ENCODE measurements at regions not wholly inside any gene's neighbourhood (a gene's known extent, or its start where the extent isn't known, plus 50 kb on each side); places are given as distances from the start of the nearest gene placed in this dataset.

- intact Hi-C loops (cut with DNase I) = no loop called here
These were observed 195.2 kb downstream of the FBXO15 start for GRCh38 chr18:73952296-73952946.

GRCh38 chr18:73950116-73950700 lies 197.4 kb downstream of the FBXO15 start:
- Histone ChIP-seq H3K9me3 (ENCODE audit: control insufficient read depth, low read length) (no peaks in the 10 kb centered on the region), H3K4me3 (ENCODE audit: low read length in 2 of 2) (no peak overlapping the region), H3K27ac (ENCODE audit: low read depth in 1 of 2, low read length in 2 of 2) (no peak overlapping the region), H3K4me1 (ENCODE audit: control insufficient read depth in 1 of 2, insufficient read depth in 2 of 2, low read length in 2 of 2) (no peaks in the 10 kb centered on the region), H3K36me3 (ENCODE audit: control insufficient read depth in 1 of 2, insufficient read depth in 2 of 2, low read length in 1 of 2) (no peaks in the 10 kb centered on the region), H3K27me3 (ENCODE audit: control insufficient read depth in 1 of 2, insufficient read depth in 2 of 2, low read length in 1 of 2) (no peaks in the 10 kb centered on the region)
- intact Hi-C loops (cut with DNase I) = no loop called here
- WGBS, 2 donors = 76 to 80% methylated on average over 2 of the region's 2 CpGs
- DNase-seq = no peak
- ATAC-seq (ENCODE audit: low FRiP score) = no peak

More at GRCh38 chr18:73952296-73952946, 195.2 kb downstream of the FBXO15 start:
- H3K27ac ChIP-seq (ENCODE audit: low read depth in 1 of 2, low read length in 2 of 2) = no peak overlapping the region
- ATAC-seq (ENCODE audit: low FRiP score) = no peak
- no peak for DNase-seq
- no peaks in the 10 kb centered on the region for H3K36me3 ChIP-seq (ENCODE audit: control insufficient read depth in 1 of 2, insufficient read depth in 2 of 2, low read length in 1 of 2)
- H3K4me3 ChIP-seq (ENCODE audit: low read length in 2 of 2) = no peak overlapping the region
- H3K9me3 ChIP-seq (ENCODE audit: control insufficient read depth, low read length) = no peaks in the 10 kb centered on the region
- WGBS, 2 donors = 64 to 76% methylated on average over 7 of the region's 7 CpGs
- H3K27me3 ChIP-seq (ENCODE audit: control insufficient read depth in 1 of 2, insufficient read depth in 2 of 2, low read length in 1 of 2) = no peaks in the 10 kb centered on the region
- no peaks in the 10 kb centered on the region for H3K4me1 ChIP-seq (ENCODE audit: control insufficient read depth in 1 of 2, insufficient read depth in 2 of 2, low read length in 2 of 2)

- Histone ChIP-seq H3K4me1 (ENCODE audit: control insufficient read depth in 1 of 2, insufficient read depth in 2 of 2, low read length in 2 of 2) (no peaks in the 10 kb centered on the region), H3K9me3 (ENCODE audit: control insufficient read depth, low read length) (no peaks in the 10 kb centered on the region), H3K27me3 (ENCODE audit: control insufficient read depth in 1 of 2, insufficient read depth in 2 of 2, low read length in 1 of 2) (no peaks in the 10 kb centered on the region), H3K27ac (ENCODE audit: low read depth in 1 of 2, low read length in 2 of 2) (no peak overlapping the region), H3K4me3 (ENCODE audit: low read length in 2 of 2) (no peak overlapping the region), H3K36me3 (ENCODE audit: control insufficient read depth in 1 of 2, insufficient read depth in 2 of 2, low read length in 1 of 2) (no peaks in the 10 kb centered on the region)
- WGBS, 2 donors = 81 to 87% methylated on average over 3 of the region's 3 CpGs
- intact Hi-C loops (cut with DNase I) = no loop called here
- DNase-seq (no peak), ATAC-seq (ENCODE audit: low FRiP score) (no peak)
These were observed 199.1 kb downstream of the FBXO15 start for GRCh38 chr18:73948497-73948896.

- Histone ChIP-seq H3K36me3 (ENCODE audit: control insufficient read depth in 1 of 2, insufficient read depth in 2 of 2, low read length in 1 of 2) (no peaks in the 10 kb centered on the region), H3K27me3 (ENCODE audit: control insufficient read depth in 1 of 2, insufficient read depth in 2 of 2, low read length in 1 of 2) (no peaks in the 10 kb centered on the region), H3K4me3 (ENCODE audit: low read length in 2 of 2) (no peak overlapping the region), H3K4me1 (ENCODE audit: control insufficient read depth in 1 of 2, insufficient read depth in 2 of 2, low read length in 2 of 2) (no peaks in the 10 kb centered on the region), H3K9me3 (ENCODE audit: control insufficient read depth, low read length) (no peaks in the 10 kb centered on the region), H3K27ac (ENCODE audit: low read depth in 1 of 2, low read length in 2 of 2) (no peak overlapping the region)
- WGBS, 2 donors = 46 to 50% methylated on average over 4 of the region's 4 CpGs
- DNase-seq (no peak), ATAC-seq (ENCODE audit: low FRiP score) (no peak)
- intact Hi-C loops (cut with DNase I) = no loop called here
These were observed 199.6 kb downstream of the FBXO15 start for GRCh38 chr18:73948084-73948483.

GRCh38 chr18:73947180-73947921 lies 200.3 kb downstream of the FBXO15 start:
- Histone ChIP-seq H3K4me1 (ENCODE audit: control insufficient read depth in 1 of 2, insufficient read depth in 2 of 2, low read length in 2 of 2) (no peaks in the 10 kb centered on the region), H3K27me3 (ENCODE audit: control insufficient read depth in 1 of 2, insufficient read depth in 2 of 2, low read length in 1 of 2) (no peaks in the 10 kb centered on the region), H3K27ac (ENCODE audit: low read depth in 1 of 2, low read length in 2 of 2) (no peak overlapping the region), H3K4me3 (ENCODE audit: low read length in 2 of 2) (no peak overlapping the region), H3K9me3 (ENCODE audit: control insufficient read depth, low read length) (no peaks in the 10 kb centered on the region), H3K36me3 (ENCODE audit: control insufficient read depth in 1 of 2, insufficient read depth in 2 of 2, low read length in 1 of 2) (no peaks in the 10 kb centered on the region)
- intact Hi-C loops (cut with DNase I) = no loop called here
- DNase-seq = no peak
- ATAC-seq (ENCODE audit: low FRiP score) = no peak
- WGBS, 2 donors = 19 to 38% methylated on average over 6 of the region's 6 CpGs

GRCh38 chr18:73945130-73945792 lies 202.4 kb downstream of the FBXO15 start:
- H3K4me3 ChIP-seq (ENCODE audit: low read length in 2 of 2) = no peak overlapping the region
- no peaks in the 10 kb centered on the region for H3K4me1 ChIP-seq (ENCODE audit: control insufficient read depth in 1 of 2, insufficient read depth in 2 of 2, low read length in 2 of 2)
- no peaks in the 10 kb centered on the region for H3K36me3 ChIP-seq (ENCODE audit: control insufficient read depth in 1 of 2, insufficient read depth in 2 of 2, low read length in 1 of 2)
- no peaks in the 10 kb centered on the region for H3K27me3 ChIP-seq (ENCODE audit: control insufficient read depth in 1 of 2, insufficient read depth in 2 of 2, low read length in 1 of 2)
- DNase-seq (no peak), ATAC-seq (ENCODE audit: low FRiP score) (no peak)
- no peaks in the 10 kb centered on the region for H3K9me3 ChIP-seq (ENCODE audit: control insufficient read depth, low read length)
- WGBS, 2 donors = 79 to 83% methylated on average over 3 of the region's 3 CpGs
- intact Hi-C loops (cut with DNase I) = no loop called here
- no peak overlapping the region for H3K27ac ChIP-seq (ENCODE audit: low read depth in 1 of 2, low read length in 2 of 2)

- Histone ChIP-seq H3K27me3 (ENCODE audit: control insufficient read depth in 1 of 2, insufficient read depth in 2 of 2, low read length in 1 of 2) (no peaks in the 10 kb centered on the region), H3K36me3 (ENCODE audit: control insufficient read depth in 1 of 2, insufficient read depth in 2 of 2, low read length in 1 of 2) (no peaks in the 10 kb centered on the region), H3K4me3 (ENCODE audit: low read length in 2 of 2) (no peak overlapping the region), H3K4me1 (ENCODE audit: control insufficient read depth in 1 of 2, insufficient read depth in 2 of 2, low read length in 2 of 2) (no peaks in the 10 kb centered on the region), H3K27ac (ENCODE audit: low read depth in 1 of 2, low read length in 2 of 2) (no peak overlapping the region), H3K9me3 (ENCODE audit: control insufficient read depth, low read length) (no peaks in the 10 kb centered on the region)
- WGBS, 2 donors = 73 to 95% methylated on average over 1 of the region's 1 CpG
- DNase-seq = no peak
- no peak for ATAC-seq (ENCODE audit: low FRiP score)
- intact Hi-C loops (cut with DNase I) = no loop called here
These were observed 202.9 kb downstream of the FBXO15 start for GRCh38 chr18:73944715-73945114.

- DNase-seq (no peak), ATAC-seq (ENCODE audit: low FRiP score) (no peak)
- no peaks in the 10 kb centered on the region for H3K4me1 ChIP-seq (ENCODE audit: control insufficient read depth in 1 of 2, insufficient read depth in 2 of 2, low read length in 2 of 2)
- no peak overlapping the region for H3K27ac ChIP-seq (ENCODE audit: low read depth in 1 of 2, low read length in 2 of 2)
- 51 to 55% methylated on average over 9 of the region's 9 CpGs for WGBS, 2 donors
- intact Hi-C loops (cut with DNase I) = no loop called here
- H3K36me3 ChIP-seq (ENCODE audit: control insufficient read depth in 1 of 2, insufficient read depth in 2 of 2, low read length in 1 of 2) = no peaks in the 10 kb centered on the region
- no peaks in the 10 kb centered on the region for H3K9me3 ChIP-seq (ENCODE audit: control insufficient read depth, low read length)
- H3K4me3 ChIP-seq (ENCODE audit: low read length in 2 of 2) = no peak overlapping the region
- no peaks in the 10 kb centered on the region for H3K27me3 ChIP-seq (ENCODE audit: control insufficient read depth in 1 of 2, insufficient read depth in 2 of 2, low read length in 1 of 2)
These were observed 203.9 kb downstream of the FBXO15 start for GRCh38 chr18:73943763-73944162.

All from aorta (tissue), 5 donors.